Trophoblast cell (in vitro differentiated cells and primary cell): ENCODE measurements at regions not wholly inside any gene's neighbourhood (a gene's known extent, or its start where the extent isn't known, plus 50 kb on each side); places are given as distances from the start of the nearest gene placed in this dataset.

Source experiments
- DNase-seq, 2 donors: peaks; one replicate each; pipeline ENCODE4 v3.0.0-alpha.2; 2016
- H2AFZ ChIP-seq: 2 replicates; pipeline ENCODE4 v1.6.1; 2013; ENCODE audit warnings: low read length, moderate library complexity, mild to moderate bottlenecking; ENCODE audit not compliant: insufficient read depth, poor library complexity
- H2AK5ac ChIP-seq: 2 replicates; pipeline ENCODE4 v1.6.1; 2013; ENCODE audit warnings: mild to moderate bottlenecking, low read length
- H2BK120ac ChIP-seq: 2 replicates; pipeline ENCODE4 v1.6.1; 2013; ENCODE audit warnings: low read length, mild to moderate bottlenecking, moderate library complexity; ENCODE audit not compliant: insufficient read depth, poor library complexity
- H2BK12ac ChIP-seq: 2 replicates; pipeline ENCODE4 v1.6.1; 2013; ENCODE audit warnings: mild to moderate bottlenecking, low read length, moderate library complexity
- H2BK5ac ChIP-seq: 2 replicates; pipeline ENCODE4 v1.6.1; 2013; ENCODE audit warnings: low read length, low read depth, moderate library complexity, mild to moderate bottlenecking; ENCODE audit not compliant: poor library complexity
- H3K14ac ChIP-seq: 2 replicates; pipeline ENCODE4 v1.6.1; 2013; ENCODE audit warnings: mild to moderate bottlenecking, low read length
- H3K18ac ChIP-seq: 2 replicates; pipeline ENCODE4 v1.6.1; 2013; ENCODE audit warnings: mild to moderate bottlenecking, low read length
- H3K23ac ChIP-seq: 2 replicates; pipeline ENCODE4 v1.6.1; 2013; ENCODE audit warnings: low read length
- H3K27ac ChIP-seq: 2 replicates; pipeline ENCODE4 v1.5.1; 2013; ENCODE audit warnings: low read depth, mild to moderate bottlenecking, inconsistent platforms, low read length, moderate library complexity
- H3K27me3 ChIP-seq: 2 replicates; pipeline ENCODE4 v1.6.1; 2013; ENCODE audit warnings: inconsistent platforms, mild to moderate bottlenecking, low read length, moderate library complexity; ENCODE audit not compliant: insufficient read depth
- H3K36me3 ChIP-seq, 2 experiments: 1 replicate in 1 of 2; 2 replicates in 1 of 2; pipeline ENCODE4 v1.6.1; 2013; ENCODE audit warnings: low read length in 2 of 2, mild to moderate bottlenecking in 2 of 2, moderate library complexity in 1 of 2; ENCODE audit not compliant: insufficient read depth in 2 of 2, control insufficient read depth in 1 of 2
- H3K4ac ChIP-seq: 2 replicates; pipeline ENCODE4 v1.6.1; 2013; ENCODE audit warnings: low read depth, mild to moderate bottlenecking, low read length, moderate library complexity
- H3K4me1 ChIP-seq, 2 experiments: 1 replicate in 1 of 2; 2 replicates in 1 of 2; pipeline ENCODE4 v1.6.1; 2013; ENCODE audit warnings: low read length in 2 of 2, mild to moderate bottlenecking in 2 of 2, moderate library complexity in 1 of 2; ENCODE audit not compliant: insufficient read depth in 2 of 2, control insufficient read depth in 1 of 2
- H3K4me2 ChIP-seq: 2 replicates; pipeline ENCODE4 v1.6.1; 2013; ENCODE audit warnings: inconsistent platforms, mild to moderate bottlenecking, low read length, moderate library complexity
- H3K4me3 ChIP-seq: 2 replicates; pipeline ENCODE4 v1.5.1; 2013; ENCODE audit warnings: mild to moderate bottlenecking, low read depth, low read length, inconsistent platforms
- H3K79me1 ChIP-seq: one replicate; pipeline ENCODE4 v1.6.1; 2013; ENCODE audit warnings: low read length
- H3K79me2 ChIP-seq: 2 replicates; pipeline ENCODE4 v1.6.1; 2013; ENCODE audit warnings: low read length, mild to moderate bottlenecking; ENCODE audit not compliant: control insufficient read depth, insufficient read depth, poor library complexity
- H3K9ac ChIP-seq: 2 replicates; pipeline ENCODE4 v1.6.1; 2013; ENCODE audit warnings: mild to moderate bottlenecking, low read length
- H3K9me3 ChIP-seq: 2 replicates; pipeline ENCODE4 v1.6.1; 2013; ENCODE audit warnings: low read depth, mild to moderate bottlenecking, control low read depth, inconsistent platforms, low read length; ENCODE audit not compliant: insufficient read depth
- H4K12ac ChIP-seq: 2 replicates; pipeline ENCODE4 v1.6.1; 2013; ENCODE audit warnings: low read depth, mild to moderate bottlenecking, low read length, moderate library complexity
- H4K8ac ChIP-seq: 2 replicates; pipeline ENCODE4 v1.6.1; 2013; ENCODE audit warnings: low read depth, mild to moderate bottlenecking, low read length, moderate library complexity
- H4K91ac ChIP-seq: one replicate; pipeline ENCODE4 v1.6.1; 2013; ENCODE audit warnings: low read depth, mild to moderate bottlenecking, low read length, moderate library complexity
- WGBS: extraction: QIAGEN DNeasy Blood & Tissue Kit; methylation state at CpG from one replicate; pipeline ENCODE4 v1.1.7; 2013; ENCODE audit warnings: missing lambda C conversion rate; ENCODE audit not compliant: insufficient read length, insufficient coverage; ENCODE audit errors: extremely low coverage; 5-methylcytosine and 5-hydroxymethylcytosine counted together

DNA sequence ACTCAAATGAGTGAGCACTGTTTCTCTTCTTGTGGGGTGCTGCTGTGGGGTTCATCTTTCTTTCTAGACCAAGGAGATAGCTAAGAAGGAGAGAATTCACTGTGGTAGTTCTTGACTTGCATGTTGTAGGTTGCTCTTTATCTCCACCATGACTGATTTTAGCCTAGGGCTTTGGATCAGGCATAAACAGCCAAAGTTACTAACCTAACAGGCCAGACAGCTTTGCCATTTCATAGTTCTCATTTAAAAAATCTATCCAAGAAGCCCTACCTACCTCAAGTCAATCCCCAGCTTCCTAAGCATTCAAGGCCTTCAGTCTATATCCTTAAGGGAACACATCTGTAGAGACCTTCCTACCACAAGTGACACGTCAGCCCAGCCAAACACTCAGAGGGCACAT lies 107.9 kb upstream of the CARMIL1 start:
- H2BK5ac ChIP-seq = peak overlapping the region; percentile 81
- H4K12ac ChIP-seq = no peak overlapping the region
- peak overlapping the region; percentile 79 for H4K91ac ChIP-seq
- WGBS = no CpG with 5 or more reads among the region's 1 CpG
- H2BK120ac ChIP-seq = peak overlapping the region; percentile 87
- no peaks in the 10 kb centered on the region for H3K36me3 ChIP-seq
- peak overlapping the region; percentile 52 for H2AFZ ChIP-seq
- H3K9me3 ChIP-seq = no peaks in the 10 kb centered on the region
- H3K79me2 ChIP-seq = peaks cover 3% of the 10 kb centered on the region
- H3K4me3 ChIP-seq = no peak overlapping the region
- H3K4me2 ChIP-seq = no peak overlapping the region
- no peak overlapping the region for H3K4ac ChIP-seq
- H4K8ac ChIP-seq = peak overlapping the region; percentile 69
- H3K27ac ChIP-seq = peak overlapping the region; percentile 82
- peak; percentile 82 to 95 for DNase-seq
- peak overlapping the region; percentile 82 for H2BK12ac ChIP-seq
- H2AK5ac ChIP-seq = no peak overlapping the region
- peak overlapping the region; percentile 23 for H3K14ac ChIP-seq
- H3K27me3 ChIP-seq = no peaks in the 10 kb centered on the region
- peaks cover 26% of the 10 kb centered on the region for H3K79me1 ChIP-seq
- no peak overlapping the region for H3K18ac ChIP-seq
- H3K4me1 ChIP-seq = peaks cover 13 to 28% of the 10 kb centered on the region in 2 experiments
- no peak overlapping the region for H3K9ac ChIP-seq
- H3K23ac ChIP-seq = no peak overlapping the region

DNA sequence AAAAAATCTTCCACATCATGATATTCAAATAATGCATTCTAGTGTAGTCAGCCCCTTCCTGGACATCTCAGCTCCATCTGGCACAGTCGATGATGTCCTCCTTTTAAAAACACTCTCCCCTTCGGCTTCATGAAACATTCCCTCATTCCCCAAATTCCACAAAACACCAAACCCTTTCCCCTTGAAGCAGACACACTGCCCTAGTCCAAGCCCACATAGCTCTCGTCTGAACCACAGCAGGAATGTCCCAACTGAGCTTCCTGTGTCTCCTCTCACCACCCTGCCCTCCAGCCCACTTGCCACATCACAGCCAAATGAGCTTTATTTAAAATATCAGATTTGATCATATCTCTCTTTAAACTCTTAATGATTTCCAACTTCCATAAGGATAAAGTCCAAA lies 106.4 kb upstream of the CARMIL1 start:
- Histone ChIP-seq H3K27me3 (no peaks in the 10 kb centered on the region), H3K4ac (no peak overlapping the region), H3K9ac (no peak overlapping the region), H3K4me1 (peaks cover 13 to 28% of the 10 kb centered on the region in 2 experiments), H3K4me3 (no peak overlapping the region), H3K14ac (no peak overlapping the region), H2BK12ac (no peak overlapping the region), H3K4me2 (no peak overlapping the region), H3K18ac (no peak overlapping the region), H3K23ac (no peak overlapping the region), H2BK5ac (peak overlapping the region; percentile 69), H4K12ac (no peak overlapping the region), H4K91ac (peak overlapping the region; percentile 52), H2AFZ (no peak overlapping the region), H3K79me1 (peaks cover 26% of the 10 kb centered on the region), H3K79me2 (peaks cover 3% of the 10 kb centered on the region), H2AK5ac (no peak overlapping the region), H3K36me3 (no peaks in the 10 kb centered on the region), H2BK120ac (peak overlapping the region; percentile 87), H3K9me3 (no peaks in the 10 kb centered on the region), H3K27ac (peak overlapping the region; percentile 82), H4K8ac (no peak overlapping the region)
- DNase-seq = peak; percentile 92 to 94
- WGBS = 100% methylated on average over 1 of the region's 3 CpGs

DNA sequence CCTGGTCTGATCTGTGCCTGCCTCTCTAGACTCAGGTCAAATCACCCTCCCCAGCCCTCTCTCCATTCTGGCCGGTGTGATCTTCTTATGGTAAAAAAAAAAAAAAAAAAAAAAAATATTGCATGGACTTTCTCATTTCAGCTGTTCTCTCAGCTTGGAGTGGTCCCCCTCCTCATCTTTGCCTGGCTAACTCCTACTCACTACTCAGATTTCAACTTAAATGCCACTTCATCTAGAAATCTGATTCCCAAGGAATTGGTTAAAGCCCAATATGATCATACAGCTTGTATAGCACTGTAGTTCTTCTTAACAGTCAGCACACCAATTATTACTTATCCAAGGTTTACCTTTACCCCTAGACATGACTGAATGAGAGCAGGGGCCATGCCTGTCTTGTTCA lies 105.9 kb upstream of the CARMIL1 start:
- Histone ChIP-seq H4K91ac (peak overlapping the region; percentile 52), H3K79me1 (peaks cover 26% of the 10 kb centered on the region), H3K4me1 (peaks cover 13 to 28% of the 10 kb centered on the region in 2 experiments), H3K18ac (no peak overlapping the region), H3K23ac (no peak overlapping the region), H3K14ac (no peak overlapping the region), H2BK5ac (peak overlapping the region; percentile 61), H3K4ac (peak overlapping the region; percentile 14), H2BK12ac (peak overlapping the region; percentile 50), H3K9ac (no peak overlapping the region), H3K36me3 (no peaks in the 10 kb centered on the region), H4K8ac (no peak overlapping the region), H2AFZ (no peak overlapping the region), H3K27ac (peak overlapping the region; percentile 82), H3K4me3 (no peak overlapping the region), H3K27me3 (no peaks in the 10 kb centered on the region), H2AK5ac (no peak overlapping the region), H3K79me2 (peaks cover 3% of the 10 kb centered on the region), H3K9me3 (no peaks in the 10 kb centered on the region), H4K12ac (no peak overlapping the region), H2BK120ac (peak overlapping the region; percentile 87), H3K4me2 (no peak overlapping the region)
- no peak for DNase-seq
- WGBS = no CpG with 5 or more reads among the region's 1 CpG

DNA sequence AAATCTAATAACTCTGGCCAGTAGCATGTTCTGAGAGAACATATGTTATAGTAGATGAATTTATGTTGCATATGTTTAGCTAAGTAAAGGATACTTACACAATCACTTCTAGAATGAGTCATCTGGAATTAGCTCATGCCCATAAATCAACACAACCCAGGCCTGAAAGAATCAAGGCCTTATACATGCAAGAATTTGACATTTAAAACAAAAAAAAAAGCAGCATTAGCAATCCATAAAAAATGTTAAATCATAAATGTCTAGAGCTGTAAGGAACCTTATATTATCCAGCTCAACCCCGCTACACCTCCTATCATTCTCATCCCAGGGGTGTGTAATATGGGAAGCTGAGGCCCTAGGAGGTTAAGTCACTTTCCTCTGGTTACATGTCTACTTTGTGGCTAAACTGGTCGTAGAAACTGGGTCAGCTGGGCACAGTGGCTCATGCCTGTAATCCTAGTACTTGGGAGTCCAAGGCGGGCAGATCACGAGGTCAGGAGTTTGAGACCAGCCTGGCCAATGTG lies 105.2 kb upstream of the CARMIL1 start:
- Histone ChIP-seq H3K27me3 (no peaks in the 10 kb centered on the region), H2BK120ac (peak overlapping the region; percentile 72), H2AK5ac (peak overlapping the region; percentile 57), H4K8ac (peak overlapping the region; percentile 25), H3K23ac (no peak overlapping the region), H3K79me2 (peaks cover 3% of the 10 kb centered on the region), H3K18ac (peak overlapping the region; percentile 41), H3K36me3 (no peaks in the 10 kb centered on the region), H4K12ac (no peak overlapping the region), H3K4me2 (no peak overlapping the region), H3K14ac (peak overlapping the region; percentile 77), H3K9me3 (no peaks in the 10 kb centered on the region), H2BK12ac (peak overlapping the region; percentile 88), H4K91ac (peak overlapping the region; percentile 93), H2BK5ac (peak overlapping the region; percentile 99), H3K4me3 (no peak overlapping the region), H3K27ac (peak overlapping the region; percentile 90), H3K9ac (no peak overlapping the region), H3K79me1 (peaks cover 27% of the 10 kb centered on the region), H3K4ac (no peak overlapping the region), H2AFZ (no peak overlapping the region), H3K4me1 (peaks cover 13 to 26% of the 10 kb centered on the region in 2 experiments)
- WGBS = no CpG with 5 or more reads among the region's 4 CpGs
- peak; percentile 43 to 84 for DNase-seq
